ENCODE measurements at regions not wholly inside any gene's neighbourhood (a gene's known extent, or its start where the extent isn't known, plus 50 kb on each side); places are given as distances from the start of the nearest gene placed in this dataset.
A peak's percentile ranks its signal among the peaks of the same experiment; 100 is the strongest.
"Not testable (repeated sequence)": the region's sequence is repeated elsewhere in the genome, so short reads cannot be mapped to it uniquely, and the experiment has no call there.

DNA sequence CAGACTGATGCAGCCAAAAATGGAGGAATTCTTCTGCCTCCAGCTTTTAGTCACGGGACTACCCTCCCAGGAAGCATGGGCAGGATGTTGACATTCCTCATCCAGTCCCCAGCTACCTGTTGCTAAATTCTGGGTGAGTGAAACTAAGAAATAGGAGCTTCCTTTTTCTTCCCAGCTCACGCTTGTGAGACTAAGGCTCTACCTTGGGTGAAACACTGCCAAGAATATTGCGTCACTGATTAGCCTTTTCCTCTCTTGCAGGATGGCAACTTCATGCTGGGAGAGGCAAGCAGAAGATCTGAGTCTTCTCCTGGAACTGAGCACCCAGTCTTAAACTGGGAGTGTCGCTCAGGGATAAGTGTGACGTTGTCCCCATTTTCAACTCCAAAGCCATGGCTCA, 59.7 kb downstream of the RNU2-63P start:
- DNase-seq (ENCODE audit: low spot score) = not testable (repeated sequence)
- peak; percentile 53 for FAIRE-seq

DNA sequence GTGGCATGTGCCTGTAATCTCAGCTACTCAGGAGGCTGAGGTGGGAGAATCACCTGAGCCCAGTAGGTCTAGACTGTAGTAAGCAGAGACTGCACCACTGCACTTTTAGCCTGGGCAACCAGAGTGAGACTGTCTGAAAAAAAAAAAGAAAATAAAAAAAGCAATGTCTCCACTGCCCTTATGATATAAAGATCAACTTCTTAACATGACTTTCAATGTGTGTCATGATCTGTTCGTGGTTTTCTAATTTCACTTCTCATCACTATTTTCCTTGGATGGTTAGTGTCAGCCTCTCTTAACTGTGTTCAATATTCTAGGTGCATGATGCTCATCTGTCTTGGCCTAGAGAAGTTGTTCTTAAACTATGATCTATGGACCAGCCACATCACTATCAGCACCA, 67.3 kb downstream of the RNU2-63P start:
- not testable (repeated sequence) for DNase-seq (ENCODE audit: low spot score); FAIRE-seq

DNA sequence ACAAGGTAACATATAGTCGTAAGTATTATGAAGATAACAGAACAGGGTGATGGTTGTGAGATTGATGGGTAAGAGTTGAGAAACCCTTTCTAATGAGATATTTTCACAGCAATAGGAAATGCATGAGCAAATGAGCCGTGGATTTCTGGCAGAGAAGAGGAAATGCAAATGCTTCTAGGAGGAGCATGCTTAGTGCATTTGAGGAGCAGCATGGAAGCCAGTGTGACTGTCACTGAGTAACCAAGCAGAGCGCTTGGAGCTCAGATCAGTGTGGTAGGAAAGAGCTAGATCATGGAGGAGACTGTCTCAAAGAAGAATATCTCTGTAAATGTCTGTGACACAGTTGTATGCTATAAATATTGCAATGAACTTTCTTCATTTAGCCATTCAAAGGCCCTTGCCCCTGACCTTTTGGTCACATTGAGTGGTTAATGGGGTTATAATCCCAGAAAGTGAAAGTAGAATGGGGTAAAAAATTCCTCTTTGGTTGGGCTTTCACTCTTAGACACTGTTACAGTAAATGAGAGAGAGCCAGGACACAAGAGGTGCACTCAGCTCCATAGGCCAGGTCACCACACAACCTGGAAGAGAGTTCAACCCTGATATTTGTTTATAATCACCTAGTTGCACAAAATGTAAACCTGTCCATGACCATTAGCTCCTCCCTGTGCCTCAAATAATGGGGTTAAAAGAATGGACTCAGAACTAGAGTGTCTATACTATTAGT, 69.5 kb downstream of the RNU2-63P start:
- not testable (repeated sequence) for DNase-seq (ENCODE audit: low spot score); FAIRE-seq

GRCh38 chr2:87939299-87939698, 77.0 kb downstream of the RNU2-63P start:
- not testable (repeated sequence) for FAIRE-seq; DNase-seq (ENCODE audit: low spot score)

DNA sequence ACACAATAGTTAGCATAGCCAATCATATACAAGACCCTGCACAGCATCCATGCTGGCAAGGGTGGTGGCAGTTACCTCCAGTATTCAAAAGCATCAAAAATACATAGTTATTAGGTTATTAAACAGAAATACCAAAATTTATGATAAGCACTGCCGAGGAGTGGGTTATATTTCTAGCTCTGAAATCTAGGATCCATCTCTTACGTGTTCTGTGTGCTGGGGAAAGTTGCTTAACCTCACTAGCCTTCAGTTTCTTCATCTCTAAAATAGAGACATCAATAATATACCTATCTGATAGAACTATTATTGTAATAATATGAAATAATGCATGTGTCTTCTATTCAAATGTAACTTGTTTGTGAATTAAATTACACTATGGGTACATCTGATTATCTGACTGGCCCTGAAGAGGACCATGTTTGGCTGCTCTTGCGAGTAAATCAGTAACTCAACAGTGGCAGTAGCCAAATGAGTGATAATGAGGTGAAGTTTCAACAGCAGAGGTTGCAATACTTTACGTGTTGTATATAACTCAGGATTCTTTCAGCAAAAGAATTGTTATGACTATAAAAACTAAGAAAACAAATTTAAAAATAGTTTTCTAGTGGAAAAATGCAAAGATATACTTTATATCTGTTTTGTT, 93.5 kb upstream of the RGPD2 start:
- not testable (repeated sequence) for DNase-seq (ENCODE audit: low spot score)
- peak; percentile 9 for FAIRE-seq

GRCh38 chr2:87917194-87917593, 91.6 kb upstream of the RGPD2 start:
- not testable (repeated sequence) for FAIRE-seq; DNase-seq (ENCODE audit: low spot score)

GRCh38 chr2:87910848-87911247, 85.3 kb upstream of the RGPD2 start:
- not testable (repeated sequence) for FAIRE-seq; DNase-seq (ENCODE audit: low spot score)

GRCh38 chr2:87909042-87909441, 83.4 kb upstream of the RGPD2 start:
- not testable (repeated sequence) for DNase-seq (ENCODE audit: low spot score)
- FAIRE-seq = peak; percentile 95

GRCh38 chr2:87907556-87908099, 82.0 kb upstream of the RGPD2 start:
- DNase-seq (ENCODE audit: low spot score); FAIRE-seq: not testable (repeated sequence)

DNA sequence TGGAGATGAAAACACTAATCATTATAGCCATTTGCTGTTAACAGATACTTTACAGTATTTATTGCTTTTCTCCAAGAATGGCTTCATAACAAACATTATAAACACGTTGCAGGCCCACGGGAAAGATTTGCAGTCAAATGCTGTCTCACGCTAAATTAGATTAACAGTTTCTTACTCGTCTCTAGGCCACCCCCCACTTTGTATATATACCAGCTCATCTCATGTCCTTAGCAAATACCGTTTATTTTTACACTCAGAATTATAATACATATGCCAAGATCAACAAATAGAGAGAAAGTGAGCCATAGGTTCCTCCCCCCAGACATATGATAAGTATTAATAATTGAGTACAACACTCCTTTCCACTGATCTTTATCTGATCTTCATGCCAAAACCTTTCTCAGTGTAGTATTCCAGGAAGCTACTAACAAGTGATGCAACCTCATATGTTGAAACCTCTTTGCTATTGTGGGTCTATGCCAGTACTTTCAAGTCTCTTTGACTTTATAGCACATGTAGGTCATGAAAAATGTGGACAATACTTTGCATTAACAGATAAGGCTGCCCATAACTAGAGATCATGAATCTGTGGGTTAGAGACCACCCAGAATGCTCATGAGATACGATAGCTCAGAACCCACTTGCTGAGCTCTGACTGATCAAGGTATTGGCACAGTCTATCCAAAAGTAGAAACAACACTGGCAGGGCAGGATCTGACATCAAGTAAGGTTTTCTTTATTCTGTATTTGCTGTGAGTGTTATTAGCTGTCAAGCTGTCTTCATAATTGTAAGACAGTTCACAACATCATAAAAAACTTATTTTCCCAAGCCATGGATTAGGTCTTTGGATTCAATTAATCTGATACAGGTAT, 77.9 kb upstream of the RGPD2 start:
- DNase-seq (ENCODE audit: low spot score); FAIRE-seq: not testable (repeated sequence)

DNA sequence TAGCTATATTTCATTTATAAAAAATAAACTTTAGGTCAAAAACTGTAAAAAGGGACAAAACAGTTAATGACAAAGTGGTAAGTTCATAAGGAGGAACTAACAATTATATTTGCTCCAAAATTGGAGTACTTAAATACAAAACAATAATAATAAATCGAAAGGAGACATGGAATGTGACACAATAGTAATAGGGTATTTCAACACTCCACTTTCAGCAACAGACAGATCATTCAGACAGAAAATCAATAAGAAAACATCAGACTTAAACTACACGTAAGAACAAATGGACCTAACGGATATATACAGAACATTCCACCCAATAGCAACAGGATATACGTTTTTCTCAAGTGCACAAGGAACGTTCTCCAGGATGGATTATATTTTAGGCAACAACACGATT, 58.1 kb upstream of the RGPD2 start:
- DNase-seq (ENCODE audit: low spot score); FAIRE-seq: not testable (repeated sequence)

Measured in urothelium cell line (cell line).